OCI-LY7 (cell line): ENCODE measurements at regions not wholly inside any gene's neighbourhood (a gene's known extent, or its start where the extent isn't known, plus 50 kb on each side); places are given as distances from the start of the nearest gene placed in this dataset.

Experiments
- BruUV-seq: library from RNA; stranded (reverse); fragments of 400-500 nt; replicated peaks from 2 replicates; lab custom pipeline; 2021; lab: Mats Ljungman, UMichigan
- CTCF ChIA-PET: fragments of 300-600 bp; sonication (Branson Sonifier 250); formaldehyde crosslinking; loops from one replicate; lab custom pipeline; 2022; ENCODE audit warnings: antibody characterized with exemption; ENCODE audit not compliant: unreplicated experiment; lab: Charles Lee
- POLR2A ChIA-PET: fragments of 300-600 bp; sonication (Branson Sonifier 250); formaldehyde crosslinking; loops from one replicate; lab custom pipeline; 2022; ENCODE audit warnings: antibody characterized with exemption; lab: Charles Lee
- DNase-seq: peaks from one replicate; pipeline ENCODE4 v3.0.0-alpha.2; 2015; ENCODE audit warnings: low spot score
- H2AFZ ChIP-seq: fragments of 200-600 bp; sonication (generic), shearing (Covaris generic); 2 replicates; pipeline ENCODE4 v1.6.1; 2014; ENCODE audit warnings: mild to moderate bottlenecking, antibody characterized with exemption, low read length, moderate library complexity
- H3K27ac ChIP-seq: fragments of 200-600 bp; sonication (generic); 2 replicates; pipeline ENCODE4 v1.5.1; 2014; ENCODE audit warnings: mixed run types, low read depth, mild to moderate bottlenecking, moderate library complexity, low read length, inconsistent platforms; ENCODE audit not compliant: poor library complexity, severe bottlenecking
- H3K36me3 ChIP-seq: fragments of 200-600 bp; sonication (generic); 2 replicates; pipeline ENCODE4 v1.6.1; 2014; ENCODE audit warnings: mild to moderate bottlenecking, antibody characterized with exemption, low read length, moderate library complexity, mixed read lengths; ENCODE audit not compliant: insufficient read depth
- H3K4me1 ChIP-seq: fragments of 200-600 bp; sonication (generic); 2 replicates; pipeline ENCODE4 v1.5.1; 2014; ENCODE audit warnings: mild to moderate bottlenecking, low read length; ENCODE audit not compliant: insufficient read depth, poor library complexity, severe bottlenecking
- H3K4me2 ChIP-seq: fragments of 200-600 bp; sonication (generic); 2 replicates; pipeline ENCODE4 v1.6.1; 2014; ENCODE audit warnings: mild to moderate bottlenecking, low read length
- H3K4me3 ChIP-seq: fragments of 200-600 bp; sonication (generic); 2 replicates; pipeline ENCODE4 v1.5.1; 2014; ENCODE audit warnings: mild to moderate bottlenecking, low read depth, low read length; ENCODE audit not compliant: poor library complexity, severe bottlenecking
- H3K79me2 ChIP-seq: fragments of 200-600 bp; sonication (generic); 2 replicates; pipeline ENCODE4 v1.6.1; 2016; ENCODE audit warnings: low read depth, mild to moderate bottlenecking, low read length, moderate library complexity, mixed read lengths; ENCODE audit not compliant: insufficient read depth
- H3K9me2 ChIP-seq: fragments of 200-600 bp; sonication (generic); 2 replicates; pipeline ENCODE4 v1.6.1; 2016; ENCODE audit warnings: mild to moderate bottlenecking, low read length, mixed read lengths; ENCODE audit not compliant: insufficient read depth
- H3K9me3 ChIP-seq: fragments of 200-600 bp; sonication (generic); 2 replicates; pipeline ENCODE4 v1.6.1; 2014; ENCODE audit warnings: mild to moderate bottlenecking, mixed run types, low read length, mixed read lengths
- H4K20me1 ChIP-seq: fragments of 200-600 bp; sonication (generic); 2 replicates; pipeline ENCODE4 v1.6.1; 2014; ENCODE audit warnings: mild to moderate bottlenecking, antibody characterized with exemption, low read length, moderate library complexity, mixed read lengths; ENCODE audit not compliant: insufficient read depth
- EZH2phosphoT487 ChIP-seq: fragments of 200-600 bp; sonication (generic); IDR thresholded peaks from 2 replicates; pipeline ENCODE4 v1.6.1; 2018; ENCODE audit warnings: low read depth, borderline replicate concordance, mild to moderate bottlenecking, mixed run types, antibody characterized with exemption, low read length, moderate library complexity, mixed read lengths
- intact Hi-C: fragments of 100-400 bp; cut with micrococcal nuclease; formaldehyde crosslinking; loops from one replicate; pipeline ENCODE4 v1.10.0; 2022; ENCODE audit not compliant: unreplicated experiment
- TF ChIP-seq, protein P1 (sequence below): fragments of 200-600 bp; sonication (generic); conservative IDR thresholded peaks from 2 replicates; pipeline ENCODE4 v1.5.1; 2014; ENCODE audit warnings: mild to moderate bottlenecking, antibody characterized with exemption, low read length, moderate library complexity, mixed read lengths

DNA sequence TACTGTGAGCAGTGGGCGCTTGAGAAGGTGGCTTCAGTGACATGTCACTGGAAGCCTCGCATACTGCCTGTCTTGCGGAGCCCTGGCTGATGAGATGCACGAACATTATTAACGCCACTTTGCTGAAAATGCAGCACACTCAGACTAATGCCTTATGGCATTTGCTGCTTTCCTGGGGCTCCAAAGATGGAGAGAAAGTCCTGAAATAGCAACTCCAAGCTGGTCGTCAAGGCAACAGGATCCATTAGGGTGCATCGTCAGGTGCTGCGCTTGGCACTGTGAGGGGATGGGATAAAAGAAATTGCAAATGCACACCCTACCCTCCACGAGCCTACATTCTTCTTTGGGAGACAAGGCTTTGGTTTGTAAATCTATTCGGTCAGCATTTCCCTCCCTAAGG is 592.5 kb downstream of the TYW1 start:
- no TSS peak for BruUV-seq
- Histone ChIP-seq H3K9me2 (no peaks in the 10 kb centered on the region), H3K79me2 (no peaks in the 10 kb centered on the region), H3K4me1 (no peaks in the 10 kb centered on the region), H2AFZ (no peak overlapping the region), H3K36me3 (no peaks in the 10 kb centered on the region), H3K9me3 (no peaks in the 10 kb centered on the region), H3K4me2 (no peak overlapping the region), H4K20me1 (no peaks in the 10 kb centered on the region), H3K27ac (no peak overlapping the region), H3K4me3 (no peak overlapping the region)
- POLR2A ChIA-PET = interaction anchor here (0.7 kb wide), 1 partner anchor 1155 kb away, joined by 3 read pairs; no protein-coding TSS in a partner anchor
- CTCF ChIA-PET = no interaction called here
- no peak for DNase-seq
- TF ChIP-seq EZH2phosphoT487 = no peak
- intact Hi-C loops = no loop called here

- Histone ChIP-seq H3K36me3 (no peaks in the 10 kb centered on the region), H2AFZ (no peak overlapping the region), H3K79me2 (no peaks in the 10 kb centered on the region), H3K4me3 (no peak overlapping the region), H3K9me3 (no peaks in the 10 kb centered on the region), H4K20me1 (no peaks in the 10 kb centered on the region), H3K4me2 (no peak overlapping the region), H3K9me2 (no peaks in the 10 kb centered on the region), H3K4me1 (no peaks in the 10 kb centered on the region), H3K27ac (no peak overlapping the region)
- BruUV-seq = no TSS peak
- ChIA-PET CTCF (no interaction called here), POLR2A (no interaction called here)
- DNase-seq = no peak
- TF ChIP-seq, protein P1, sequence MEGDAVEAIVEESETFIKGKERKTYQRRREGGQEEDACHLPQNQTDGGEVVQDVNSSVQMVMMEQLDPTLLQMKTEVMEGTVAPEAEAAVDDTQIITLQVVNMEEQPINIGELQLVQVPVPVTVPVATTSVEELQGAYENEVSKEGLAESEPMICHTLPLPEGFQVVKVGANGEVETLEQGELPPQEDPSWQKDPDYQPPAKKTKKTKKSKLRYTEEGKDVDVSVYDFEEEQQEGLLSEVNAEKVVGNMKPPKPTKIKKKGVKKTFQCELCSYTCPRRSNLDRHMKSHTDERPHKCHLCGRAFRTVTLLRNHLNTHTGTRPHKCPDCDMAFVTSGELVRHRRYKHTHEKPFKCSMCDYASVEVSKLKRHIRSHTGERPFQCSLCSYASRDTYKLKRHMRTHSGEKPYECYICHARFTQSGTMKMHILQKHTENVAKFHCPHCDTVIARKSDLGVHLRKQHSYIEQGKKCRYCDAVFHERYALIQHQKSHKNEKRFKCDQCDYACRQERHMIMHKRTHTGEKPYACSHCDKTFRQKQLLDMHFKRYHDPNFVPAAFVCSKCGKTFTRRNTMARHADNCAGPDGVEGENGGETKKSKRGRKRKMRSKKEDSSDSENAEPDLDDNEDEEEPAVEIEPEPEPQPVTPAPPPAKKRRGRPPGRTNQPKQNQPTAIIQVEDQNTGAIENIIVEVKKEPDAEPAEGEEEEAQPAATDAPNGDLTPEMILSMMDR = no peak
- TF ChIP-seq EZH2phosphoT487 = no peak
- intact Hi-C loops = no loop called here
Measured at GRCh38 chr7:67590649-67591048, 594.0 kb downstream of the TYW1 start.

DNA sequence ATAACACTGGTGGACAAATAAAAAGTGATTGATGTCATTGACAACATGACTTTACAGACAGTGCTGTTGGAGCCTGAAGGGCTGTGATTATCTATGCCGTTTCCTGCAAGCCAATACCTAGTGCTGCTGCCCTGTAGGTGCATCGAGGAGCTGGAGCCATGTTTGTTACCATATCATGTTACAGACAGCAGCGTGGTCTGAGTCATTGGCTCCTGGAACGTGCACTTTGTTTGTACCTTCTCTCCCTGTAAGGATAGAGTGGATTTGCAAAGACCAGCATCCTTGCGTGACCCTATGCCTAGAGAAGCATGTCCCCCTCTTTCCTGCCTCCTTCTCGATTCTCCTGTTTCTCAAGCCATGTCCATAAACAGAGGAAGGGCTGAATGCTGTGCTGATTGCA is 597.2 kb downstream of the TYW1 start:
- no peak for TF ChIP-seq EZH2phosphoT487
- TF ChIP-seq, protein P1 = no peak
- no TSS peak for BruUV-seq
- H3K4me2 ChIP-seq = no peak overlapping the region
- intact Hi-C loops = no loop called here
- H3K9me3 ChIP-seq = no peaks in the 10 kb centered on the region
- no peak overlapping the region for H3K4me3 ChIP-seq
- H3K4me1 ChIP-seq = no peaks in the 10 kb centered on the region
- H4K20me1 ChIP-seq = no peaks in the 10 kb centered on the region
- DNase-seq = no peak
- H3K79me2 ChIP-seq = no peaks in the 10 kb centered on the region
- ChIA-PET CTCF (no interaction called here), POLR2A (no interaction called here)
- no peaks in the 10 kb centered on the region for H3K9me2 ChIP-seq
- H2AFZ ChIP-seq = no peak overlapping the region
- no peaks in the 10 kb centered on the region for H3K36me3 ChIP-seq
- H3K27ac ChIP-seq = no peak overlapping the region
